ENCODE measurements at regions not wholly inside any gene's neighbourhood (a gene's known extent, or its start where the extent isn't known, plus 50 kb on each side); places are given as distances from the start of the nearest gene placed in this dataset.
"Not testable (repeated sequence)": the region's sequence is repeated elsewhere in the genome, so short reads cannot be mapped to it uniquely, and the experiment has no call there.

- TF ChIP-seq CTCF (IDR thresholded peaks at IDR 0.05; ENCODE audit: low read length); EZH2 (IDR thresholded peaks at IDR 0.05; ENCODE audit: borderline replicate concordance, low read length): not testable (repeated sequence)
These were observed 100.2 kb upstream of the ZNF746 start for GRCh38 chr7:149597789-149598188.
